ENCODE measurements at regions not wholly inside any gene's neighbourhood (a gene's known extent, or its start where the extent isn't known, plus 50 kb on each side); places are given as distances from the start of the nearest gene placed in this dataset.
A peak's percentile ranks its signal among the peaks of the same experiment; 100 is the strongest.
"Not testable (repeated sequence)": the region's sequence is repeated elsewhere in the genome, so short reads cannot be mapped to it uniquely, and the experiment has no call there.

DNA sequence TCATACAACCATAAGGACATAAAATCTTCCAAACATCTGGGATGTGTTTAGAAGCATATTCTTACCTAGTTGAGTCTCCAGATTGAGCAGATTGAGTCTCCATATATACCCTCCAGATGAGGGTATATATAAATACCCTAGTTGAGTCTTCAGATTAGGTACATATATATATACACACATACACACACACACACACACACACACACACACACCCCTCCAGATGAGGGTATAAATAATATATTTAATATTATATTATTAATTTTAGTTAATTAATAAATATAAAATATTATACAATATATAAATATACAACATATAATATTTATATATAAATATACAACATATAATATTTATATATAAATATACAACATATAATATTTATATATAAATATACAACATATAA is 2219.1 kb downstream of the PCDH7 start:
- DNase-seq: not testable (repeated sequence)

DNA sequence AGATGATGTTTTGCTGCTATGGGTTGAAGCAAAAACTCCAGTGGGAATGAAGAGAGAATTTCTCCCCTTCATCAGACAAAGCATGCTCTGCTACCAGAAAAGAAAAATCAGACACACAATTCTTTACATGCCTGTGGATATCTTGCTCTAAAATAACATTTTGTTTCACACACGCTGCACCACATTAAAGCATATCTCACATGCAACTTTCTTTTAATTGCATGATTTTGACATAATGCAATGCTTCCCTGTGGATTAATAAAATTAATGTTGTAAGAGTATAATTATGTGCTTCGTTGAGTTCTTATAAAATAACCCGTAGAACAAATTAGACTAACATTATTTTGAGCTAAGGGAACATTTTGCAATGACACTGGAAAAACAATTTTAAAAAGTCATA is 2230.7 kb downstream of the PCDH7 start:
- no peak for DNase-seq

GRCh38 chr4:32958586-32958985 is 2238.4 kb downstream of the PCDH7 start:
- no peak for DNase-seq

- no peak for DNase-seq
Observed at GRCh38 chr4:32962100-32962499, 2241.9 kb downstream of the PCDH7 start.

- no peak for DNase-seq
Observed at GRCh38 chr4:32985256-32985655, 2265.1 kb downstream of the PCDH7 start.

DNA sequence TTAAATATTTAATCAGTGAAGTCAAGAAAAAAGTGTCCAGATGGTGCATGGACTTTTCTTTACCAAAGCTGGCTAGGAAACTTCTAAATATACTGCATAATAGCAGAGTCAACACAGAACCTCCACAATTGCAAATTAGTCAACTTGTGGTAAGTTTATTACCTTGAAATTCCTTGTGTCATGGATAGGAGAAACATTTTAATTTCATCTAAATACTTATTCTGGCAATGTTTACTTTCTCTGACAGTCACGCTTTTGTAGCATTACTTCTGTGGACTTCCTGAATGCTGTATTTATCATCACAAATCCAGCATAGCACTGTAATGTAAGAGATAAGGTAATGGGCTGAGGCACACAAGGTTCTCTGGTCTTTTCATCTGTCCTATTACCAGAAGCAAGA is 2266.1 kb downstream of the PCDH7 start:
- DNase-seq: no peak

GRCh38 chr4:32987111-32987510 is 2266.9 kb downstream of the PCDH7 start:
- DNase-seq: no peak

- peak; percentile 92 for DNase-seq
Observed at GRCh38 chr4:32988165-32988811, 2268.1 kb downstream of the PCDH7 start.

DNA sequence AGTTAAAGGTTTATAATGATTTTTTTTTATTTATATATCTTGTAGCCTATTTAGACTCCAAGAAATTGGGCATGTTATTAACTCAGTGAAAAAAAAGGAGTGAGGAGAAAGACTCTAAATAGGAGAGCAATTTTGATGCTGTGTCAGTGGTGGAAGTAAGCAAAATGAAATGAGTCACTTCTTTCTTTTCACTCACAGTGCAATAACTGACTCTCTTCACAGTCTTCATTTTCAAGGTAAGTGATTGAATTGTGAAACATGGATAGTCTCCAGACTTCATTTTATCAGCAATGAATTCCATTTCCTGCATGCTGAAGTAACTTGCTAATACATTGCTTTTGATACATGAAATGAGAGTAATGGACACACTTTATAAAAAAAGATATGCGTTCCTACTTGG is 2271.5 kb downstream of the PCDH7 start:
- no peak for DNase-seq

GRCh38 chr4:32994981-32995881 is 2275.1 kb downstream of the PCDH7 start:
- no peak for DNase-seq

GRCh38 chr4:33013282-33013681 is 2293.1 kb downstream of the PCDH7 start:
- DNase-seq: no peak

- no peak for DNase-seq
Observed at GRCh38 chr4:33025236-33025635, 2305.1 kb downstream of the PCDH7 start.

DNA sequence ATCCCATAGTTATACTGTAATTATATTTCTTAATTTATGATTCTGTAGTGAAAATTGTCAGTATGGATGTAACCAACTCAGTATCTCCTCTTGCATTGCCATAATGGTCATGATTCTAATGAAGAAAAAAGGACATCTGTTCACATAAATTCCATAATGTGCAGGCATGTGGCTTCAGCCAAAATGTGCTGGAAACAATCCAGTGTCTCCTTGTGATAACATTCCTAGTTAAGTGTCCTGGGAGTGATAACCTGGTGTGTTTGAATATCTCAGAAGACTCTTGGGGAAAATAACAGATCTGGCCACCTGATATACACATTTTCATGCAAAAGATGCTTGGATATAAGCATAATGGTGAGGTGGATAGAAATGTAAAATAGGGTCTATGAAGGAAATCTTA is 2309.8 kb downstream of the PCDH7 start:
- DNase-seq: peak; percentile 1

DNA sequence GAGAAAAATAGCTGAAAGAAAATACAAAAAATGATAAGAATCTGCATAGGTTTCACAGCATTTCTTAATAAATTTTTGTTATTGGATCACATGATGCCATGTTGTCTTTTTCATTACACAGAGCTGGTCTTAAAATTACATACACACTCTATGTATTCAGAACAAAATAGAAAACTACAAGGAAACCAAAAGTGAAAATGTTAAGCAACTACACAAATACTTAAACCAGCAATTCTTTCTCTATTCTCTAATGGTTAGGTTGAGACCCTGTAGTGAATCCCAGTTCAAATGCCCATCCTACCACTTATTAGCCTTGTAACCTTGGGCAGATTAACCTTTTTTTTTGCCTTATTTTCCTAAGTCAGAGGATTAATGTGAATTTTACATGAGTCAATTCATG is 2311.2 kb downstream of the PCDH7 start:
- no peak for DNase-seq

DNA sequence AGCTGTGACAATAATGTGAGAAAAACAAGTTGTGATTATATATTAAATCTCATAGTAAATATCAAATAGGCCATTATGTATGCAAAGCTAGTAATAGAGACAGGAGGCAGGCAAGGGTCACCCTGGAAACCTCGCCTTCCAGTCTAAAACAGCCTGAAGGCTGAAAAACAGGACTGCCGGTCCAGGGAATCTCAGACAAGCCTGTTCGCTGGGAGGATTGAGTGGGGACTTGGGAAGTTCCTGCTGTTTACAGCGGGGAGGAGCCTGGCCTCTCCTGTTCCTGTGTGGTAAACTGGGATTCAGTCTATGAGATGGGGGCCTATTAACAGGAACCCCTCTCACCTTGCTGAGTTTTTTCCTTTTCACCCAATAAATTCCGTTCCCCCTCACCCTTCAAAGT is 2317.3 kb downstream of the PCDH7 start:
- DNase-seq: no peak

GRCh38 chr4:33045334-33045733 is 2325.2 kb downstream of the PCDH7 start:
- DNase-seq: no peak

DNA sequence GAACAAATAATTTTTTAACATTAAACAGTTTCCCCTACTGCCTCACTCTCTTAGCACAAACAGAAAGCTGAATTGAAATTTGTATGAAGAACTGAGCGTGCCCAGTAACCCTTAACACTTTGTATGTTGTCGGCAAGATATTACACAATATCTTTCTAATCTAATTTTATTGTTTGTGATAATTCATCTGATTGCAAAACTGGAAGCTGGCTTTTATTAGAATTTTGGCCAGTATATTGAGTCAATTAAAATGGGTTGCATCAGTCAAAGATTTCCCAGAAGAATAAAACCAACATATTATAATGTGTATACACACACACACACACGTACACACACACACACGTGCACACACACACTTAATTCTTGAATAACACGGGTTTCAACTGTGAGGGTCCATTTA is 2332.1 kb downstream of the PCDH7 start:
- no peak for DNase-seq

DNA sequence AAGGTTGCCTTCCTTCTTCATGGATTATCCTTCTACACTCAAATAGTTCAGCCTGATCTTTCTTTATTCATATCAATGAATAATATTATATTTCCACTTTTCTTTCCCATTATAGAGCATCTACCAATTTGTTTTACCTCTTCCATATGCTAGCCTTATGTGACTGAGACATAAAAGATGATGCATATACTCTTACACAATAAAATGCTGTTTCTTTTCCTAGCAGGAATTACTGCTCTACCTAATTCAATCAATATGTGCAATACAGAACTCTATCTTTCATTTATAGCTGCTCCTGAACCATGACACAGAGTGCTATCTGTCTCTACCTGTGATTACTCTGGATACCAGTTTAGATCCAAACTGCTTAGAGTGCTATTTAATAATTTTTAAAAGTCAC is 2334.0 kb downstream of the PCDH7 start:
- no peak for DNase-seq

- no peak for DNase-seq
Observed at GRCh38 chr4:33054656-33055196, 2334.6 kb downstream of the PCDH7 start.

DNA sequence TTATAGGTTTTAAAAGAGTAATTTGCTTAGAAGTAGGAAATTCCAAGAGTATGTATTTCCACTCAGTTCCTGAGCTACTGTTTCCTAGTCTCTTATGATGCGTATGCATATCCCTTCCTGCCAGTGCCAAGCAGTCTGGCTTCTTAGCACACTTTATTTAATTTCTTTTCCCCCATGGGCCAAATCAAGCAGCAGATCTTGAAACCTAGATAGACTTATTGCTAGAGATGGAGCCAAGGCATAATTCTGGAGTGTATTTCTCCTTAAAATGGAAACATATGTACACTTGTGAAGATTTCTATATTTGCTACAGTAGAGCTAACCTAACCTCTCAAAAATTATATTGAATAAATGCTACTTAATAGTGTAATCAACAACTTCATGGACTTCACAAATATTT is 2337.6 kb downstream of the PCDH7 start:
- no peak for DNase-seq

DNA sequence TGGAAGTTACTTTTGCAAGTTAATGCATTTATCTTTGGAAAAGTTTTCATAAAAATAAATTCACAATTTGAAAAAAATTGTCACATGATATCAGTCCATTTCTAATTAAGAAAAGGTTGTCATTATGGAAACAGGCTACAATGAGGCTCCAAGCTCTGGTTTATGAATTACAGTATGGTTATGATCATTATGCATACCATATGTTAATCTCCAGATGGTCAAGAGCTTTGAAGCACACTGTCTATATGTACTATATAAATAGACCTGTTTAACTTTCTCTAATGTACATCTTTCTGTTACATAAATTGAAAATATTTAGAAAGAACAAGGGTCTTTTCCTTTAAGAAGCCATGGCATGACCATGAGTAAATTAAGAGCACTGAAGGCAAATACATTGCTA is 2338.8 kb downstream of the PCDH7 start:
- DNase-seq: peak; percentile 50

DNA sequence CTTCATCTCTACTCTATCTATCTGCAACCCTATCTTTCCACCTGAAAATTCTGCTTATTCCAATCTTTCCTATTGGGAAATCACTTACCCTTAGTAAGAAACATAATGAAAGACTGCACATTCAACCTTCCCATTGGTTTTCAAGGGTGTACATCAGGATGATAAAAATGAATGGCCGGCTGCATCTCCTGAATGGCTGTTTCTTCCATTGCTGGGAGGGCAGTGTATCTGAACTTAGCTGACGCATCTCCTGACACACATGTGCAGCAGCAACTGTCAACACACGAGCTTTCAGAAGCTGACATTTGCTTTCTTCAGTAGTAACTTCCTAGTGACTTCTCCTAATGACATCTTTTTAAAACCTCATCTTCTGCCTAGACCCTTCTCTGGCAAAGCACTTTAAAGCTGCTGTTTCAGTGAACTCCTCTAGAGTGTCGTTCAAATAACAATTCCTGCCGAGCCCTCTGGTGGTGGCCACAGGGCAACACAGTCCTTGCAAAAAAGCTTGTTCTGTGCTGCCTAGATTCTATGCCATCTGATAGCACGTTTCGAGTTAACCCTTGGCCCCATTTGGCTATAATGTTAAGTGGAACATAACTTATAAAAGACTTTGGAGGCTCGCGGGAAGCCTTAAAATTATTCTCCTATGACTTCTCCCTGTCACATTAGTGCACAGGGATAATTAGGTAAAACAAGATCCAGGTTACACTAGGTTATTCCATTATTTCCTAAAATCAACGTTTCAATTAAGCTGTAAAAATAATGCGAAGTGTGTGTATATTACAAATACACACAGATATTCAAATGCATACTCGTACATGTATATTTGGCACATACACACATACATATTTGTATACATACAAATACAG is 2340.7 kb downstream of the PCDH7 start:
- peak; percentile 17 for DNase-seq

DNA sequence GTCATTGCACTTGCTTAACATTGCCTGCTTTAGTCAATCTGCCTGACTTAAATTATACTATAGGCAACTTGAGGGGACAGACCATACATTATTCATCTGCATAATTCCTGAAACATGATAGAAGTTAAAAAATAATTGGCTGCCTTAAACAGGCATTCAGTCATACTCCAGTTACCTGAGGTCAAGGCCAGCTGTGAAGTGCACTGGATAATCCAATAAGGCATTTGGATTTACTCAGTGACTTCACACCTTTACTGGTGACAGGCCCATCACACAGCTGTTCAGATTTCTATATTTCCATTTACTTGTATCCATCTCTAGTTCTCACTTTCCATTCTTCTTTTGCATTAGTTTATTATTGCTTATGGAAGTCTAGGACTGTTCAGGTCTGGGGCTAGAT is 2341.6 kb downstream of the PCDH7 start:
- no peak for DNase-seq
